ENCODE measurements at regions not wholly inside any gene's neighbourhood (a gene's known extent, or its start where the extent isn't known, plus 50 kb on each side); places are given as distances from the start of the nearest gene placed in this dataset.
"Not testable (repeated sequence)": the region's sequence is repeated elsewhere in the genome, so short reads cannot be mapped to it uniquely, and the experiment has no call there.

- Histone ChIP-seq H3K4me2 (no peak overlapping the region), H3K4me1 (no peaks in the 10 kb centered on the region), H3K27ac (no peak overlapping the region), H3K4me3 (no peak overlapping the region), H3K9me3 (no peaks in the 10 kb centered on the region)
- FAIRE-seq = no peak
- DNase-seq (ENCODE audit: low read depth in 1 of 2, low spot score in 1 of 2) = no peak
- POLR2A ChIA-PET = no interaction called here
- WGBS (ENCODE audit: missing lambda C conversion rate) = 13% methylated on average over 2 of the region's 2 CpGs
- ATAC-seq = no peak
- TF ChIP-seq CHD2 (IDR thresholded peaks at IDR 0.05; ENCODE audit: low read length, partially characterized antibody) (no peak), JUNB (IDR thresholded peaks at IDR 0.05) (no peak)
- CTCF ChIA-PET = no interaction called here
These were observed 365.2 kb downstream of the PRDM5 start for GRCh38 chr4:120557372-120557771.

DNA sequence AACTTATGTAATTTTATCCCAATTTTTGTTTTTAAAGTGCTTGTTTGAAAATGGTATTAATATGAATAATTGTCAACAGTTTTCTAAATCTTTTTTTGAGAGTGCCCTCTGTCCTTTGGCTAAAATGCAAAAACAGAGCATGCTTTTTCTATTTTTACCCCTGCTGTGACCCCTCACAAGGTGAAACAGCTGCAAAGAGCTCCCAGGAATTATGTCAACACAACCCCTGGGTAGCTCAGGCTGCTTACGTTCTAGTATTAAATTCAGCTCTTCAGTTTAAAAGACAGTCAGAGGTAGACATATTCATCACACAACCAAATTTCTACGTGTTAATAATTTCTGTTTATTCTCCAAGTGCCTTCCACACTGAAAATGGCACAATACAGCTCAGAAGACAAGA lies 367.5 kb downstream of the PRDM5 start:
- ChIA-PET POLR2A (no interaction called here), CTCF (no interaction called here)
- H3K9me3 ChIP-seq = no peaks in the 10 kb centered on the region
- no peak overlapping the region for H3K27ac ChIP-seq
- FAIRE-seq = no peak
- 31% methylated on average over 2 of the region's 2 CpGs for WGBS (ENCODE audit: missing lambda C conversion rate)
- DNase-seq (ENCODE audit: low read depth in 1 of 2, low spot score in 1 of 2) = no peak
- no peak for TF ChIP-seq POLR2A (IDR thresholded peaks at IDR 0.05; ENCODE audit: low read length)
- no peak for TF ChIP-seq RCOR1 (IDR thresholded peaks at IDR 0.05; ENCODE audit: low read depth, low read length)
- TF ChIP-seq USF2 (IDR thresholded peaks at IDR 0.05) = no peak
- TF ChIP-seq JUN (IDR thresholded peaks at IDR 0.05) = no peak
- TF ChIP-seq SREBF2 (IDR thresholded peaks at IDR 0.05) = no peak
- TF ChIP-seq HOXA7 (CRISPR knock-in tag; IDR thresholded peaks at IDR 0.05) = no peak
- H3K4me1 ChIP-seq = no peaks in the 10 kb centered on the region
- H3K4me3 ChIP-seq = no peak overlapping the region
- H3K4me2 ChIP-seq = no peak overlapping the region
- ATAC-seq = no peak

DNA sequence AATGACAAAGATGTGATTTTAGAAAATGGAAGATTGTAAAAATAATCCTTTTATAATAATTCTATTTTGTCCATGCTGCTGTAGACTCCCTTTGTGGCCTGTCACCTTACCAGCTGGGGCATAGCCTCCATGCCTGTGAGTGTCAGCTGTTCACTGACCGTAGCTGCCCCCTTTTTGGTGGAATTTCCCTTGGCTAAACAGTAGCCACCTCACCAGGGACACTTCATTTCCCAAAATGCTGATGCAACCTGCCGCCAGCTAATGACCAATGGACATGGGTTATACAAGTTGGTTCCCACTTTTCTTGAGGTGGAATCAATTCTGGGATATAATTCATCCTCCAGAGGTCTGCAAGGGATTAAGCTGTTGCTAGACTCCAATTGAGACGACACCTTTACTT lies 368.4 kb downstream of the PRDM5 start:
- no peak overlapping the region for H3K4me2 ChIP-seq
- 30% methylated on average over 3 of the region's 3 CpGs for WGBS (ENCODE audit: missing lambda C conversion rate)
- no peaks in the 10 kb centered on the region for H3K9me3 ChIP-seq
- ChIA-PET CTCF (no interaction called here), POLR2A (no interaction called here)
- H3K4me1 ChIP-seq = no peaks in the 10 kb centered on the region
- TF ChIP-seq BHLHE40 (IDR thresholded peaks at IDR 0.05; ENCODE audit: low read depth, low read length) = no peak
- no peak for TF ChIP-seq ZNF302 (CRISPR knock-in tag; IDR thresholded peaks at IDR 0.05)
- TF ChIP-seq KDM1A (IDR thresholded peaks at IDR 0.05; ENCODE audit: low read depth) = no peak
- TF ChIP-seq FOXS1 (CRISPR knock-in tag; IDR thresholded peaks at IDR 0.05) = no peak
- TF ChIP-seq MYC (IDR thresholded peaks at IDR 0.05; ENCODE audit: borderline replicate concordance, low read length) = no peak
- no peak for TF ChIP-seq RAD21 (conservative IDR thresholded peaks at IDR 0.05 in 1 of 2, IDR thresholded peaks at IDR 0.05 in 1 of 2)
- TF ChIP-seq CHD4 (IDR thresholded peaks at IDR 0.05; ENCODE audit: borderline replicate concordance) = no peak
- TF ChIP-seq, protein P1, sequence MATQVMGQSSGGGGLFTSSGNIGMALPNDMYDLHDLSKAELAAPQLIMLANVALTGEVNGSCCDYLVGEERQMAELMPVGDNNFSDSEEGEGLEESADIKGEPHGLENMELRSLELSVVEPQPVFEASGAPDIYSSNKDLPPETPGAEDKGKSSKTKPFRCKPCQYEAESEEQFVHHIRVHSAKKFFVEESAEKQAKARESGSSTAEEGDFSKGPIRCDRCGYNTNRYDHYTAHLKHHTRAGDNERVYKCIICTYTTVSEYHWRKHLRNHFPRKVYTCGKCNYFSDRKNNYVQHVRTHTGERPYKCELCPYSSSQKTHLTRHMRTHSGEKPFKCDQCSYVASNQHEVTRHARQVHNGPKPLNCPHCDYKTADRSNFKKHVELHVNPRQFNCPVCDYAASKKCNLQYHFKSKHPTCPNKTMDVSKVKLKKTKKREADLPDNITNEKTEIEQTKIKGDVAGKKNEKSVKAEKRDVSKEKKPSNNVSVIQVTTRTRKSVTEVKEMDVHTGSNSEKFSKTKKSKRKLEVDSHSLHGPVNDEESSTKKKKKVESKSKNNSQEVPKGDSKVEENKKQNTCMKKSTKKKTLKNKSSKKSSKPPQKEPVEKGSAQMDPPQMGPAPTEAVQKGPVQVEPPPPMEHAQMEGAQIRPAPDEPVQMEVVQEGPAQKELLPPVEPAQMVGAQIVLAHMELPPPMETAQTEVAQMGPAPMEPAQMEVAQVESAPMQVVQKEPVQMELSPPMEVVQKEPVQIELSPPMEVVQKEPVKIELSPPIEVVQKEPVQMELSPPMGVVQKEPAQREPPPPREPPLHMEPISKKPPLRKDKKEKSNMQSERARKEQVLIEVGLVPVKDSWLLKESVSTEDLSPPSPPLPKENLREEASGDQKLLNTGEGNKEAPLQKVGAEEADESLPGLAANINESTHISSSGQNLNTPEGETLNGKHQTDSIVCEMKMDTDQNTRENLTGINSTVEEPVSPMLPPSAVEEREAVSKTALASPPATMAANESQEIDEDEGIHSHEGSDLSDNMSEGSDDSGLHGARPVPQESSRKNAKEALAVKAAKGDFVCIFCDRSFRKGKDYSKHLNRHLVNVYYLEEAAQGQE (IDR thresholded peaks at IDR 0.05) = no peak
- TF ChIP-seq NFE2L2 (conservative IDR thresholded peaks at IDR 0.05; ENCODE audit: low read length) = no peak
- TF ChIP-seq, protein P2, sequence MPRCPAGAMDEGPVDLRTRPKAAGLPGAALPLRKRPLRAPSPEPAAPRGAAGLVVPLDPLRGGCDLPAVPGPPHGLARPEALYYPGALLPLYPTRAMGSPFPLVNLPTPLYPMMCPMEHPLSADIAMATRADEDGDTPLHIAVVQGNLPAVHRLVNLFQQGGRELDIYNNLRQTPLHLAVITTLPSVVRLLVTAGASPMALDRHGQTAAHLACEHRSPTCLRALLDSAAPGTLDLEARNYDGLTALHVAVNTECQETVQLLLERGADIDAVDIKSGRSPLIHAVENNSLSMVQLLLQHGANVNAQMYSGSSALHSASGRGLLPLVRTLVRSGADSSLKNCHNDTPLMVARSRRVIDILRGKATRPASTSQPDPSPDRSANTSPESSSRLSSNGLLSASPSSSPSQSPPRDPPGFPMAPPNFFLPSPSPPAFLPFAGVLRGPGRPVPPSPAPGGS (IDR thresholded peaks at IDR 0.05) = no peak
- TF ChIP-seq TP53 (CRISPR knock-in tag; IDR thresholded peaks at IDR 0.05) = no peak
- TF ChIP-seq HOXB5 (CRISPR knock-in tag; IDR thresholded peaks at IDR 0.05) = no peak
- TF ChIP-seq FOSL2 (IDR thresholded peaks at IDR 0.05) = no peak
- TF ChIP-seq FOSL2 (CRISPR knock-in tag; IDR thresholded peaks at IDR 0.05) = no peak
- no peak for TF ChIP-seq EHF (CRISPR knock-in tag; IDR thresholded peaks at IDR 0.05)
- TF ChIP-seq RNF2 (IDR thresholded peaks at IDR 0.05; ENCODE audit: borderline replicate concordance, low read depth) = no peak
- TF ChIP-seq NR3C1 (IDR thresholded peaks at IDR 0.05) = no peak
- FAIRE-seq (no peak), DNase-seq (ENCODE audit: low read depth in 1 of 2, low spot score in 1 of 2) (no peak), ATAC-seq (no peak)
- no peak overlapping the region for H3K27ac ChIP-seq
- no peak overlapping the region for H3K4me3 ChIP-seq

GRCh38 chr4:120550624-120551220 lies 371.8 kb downstream of the PRDM5 start:
- CTCF ChIA-PET; H3K4me2 ChIP-seq; DNase-seq (ENCODE audit: low read depth in 1 of 2, low spot score in 1 of 2); H3K4me3 ChIP-seq; H3K27ac ChIP-seq; FAIRE-seq; ATAC-seq; H3K4me1 ChIP-seq; H3K9me3 ChIP-seq; POLR2A ChIA-PET: not testable (repeated sequence)
- no CpG with 5 or more reads among the region's 30 CpGs for WGBS (ENCODE audit: missing lambda C conversion rate)

All from A549 (cell line).